HG02798 (cell line): ENCODE measurements at regions not wholly inside any gene's neighbourhood (a gene's known extent, or its start where the extent isn't known, plus 50 kb on each side); places are given as distances from the start of the nearest gene placed in this dataset.
A peak's percentile ranks its signal among the peaks of the same experiment; 100 is the strongest.
"Not testable (repeated sequence)": the region's sequence is repeated elsewhere in the genome, so short reads cannot be mapped to it uniquely, and the experiment has no call there.

Experiments
- ATAC-seq: cut with Tn5 transposase; IDR thresholded peaks from one replicate; pipeline ENCODE4 v1.9.1; 2021; ENCODE audit warnings: mild to moderate bottlenecking; ENCODE audit not compliant: unreplicated experiment, poor library complexity

GRCh38 chr6:156691018-156691417 is 86.2 kb upstream of the ARID1B start:
- ATAC-seq: peak; percentile 57

GRCh38 chr6:156689656-156690055 is 87.5 kb upstream of the ARID1B start:
- ATAC-seq: no peak

- ATAC-seq: no peak
Observed at GRCh38 chr6:156688620-156688971, 88.6 kb upstream of the ARID1B start.

GRCh38 chr6:156687789-156688619 is 89.2 kb upstream of the ARID1B start:
- no peak for ATAC-seq

- ATAC-seq: peak; percentile 83
Observed at GRCh38 chr6:156686995-156687788, 90.0 kb upstream of the ARID1B start.

GRCh38 chr6:156686301-156686994 is 90.7 kb upstream of the ARID1B start:
- no peak for ATAC-seq

GRCh38 chr6:156685823-156686222 is 91.4 kb upstream of the ARID1B start:
- no peak for ATAC-seq

- no peak for ATAC-seq
Observed at GRCh38 chr6:156683821-156684220, 93.4 kb upstream of the ARID1B start.

- no peak for ATAC-seq
Observed at GRCh38 chr6:156676721-156677120, 100.5 kb upstream of the ARID1B start.

GRCh38 chr6:156674197-156674596 is 103.0 kb upstream of the ARID1B start:
- ATAC-seq: no peak

GRCh38 chr6:156670097-156670496 is 107.1 kb upstream of the ARID1B start:
- ATAC-seq: not testable (repeated sequence)

GRCh38 chr6:156662025-156662445 is 115.1 kb upstream of the ARID1B start:
- ATAC-seq: no peak

- no peak for ATAC-seq
Observed at GRCh38 chr6:156660389-156660788, 116.8 kb upstream of the ARID1B start.

GRCh38 chr6:156659822-156660198 is 117.4 kb upstream of the ARID1B start:
- ATAC-seq: no peak

GRCh38 chr6:156658966-156659821 is 118.0 kb upstream of the ARID1B start:
- no peak for ATAC-seq

- ATAC-seq: no peak
Observed at GRCh38 chr6:156658186-156658965, 118.8 kb upstream of the ARID1B start.

- ATAC-seq: no peak
Observed at GRCh38 chr6:156657296-156657695, 119.9 kb upstream of the ARID1B start.

GRCh38 chr6:156654919-156655918 is 122.0 kb upstream of the ARID1B start:
- ATAC-seq: no peak
